Mesenchymal stem cell (in vitro differentiated cells and primary cell): ENCODE measurements at regions not wholly inside any gene's neighbourhood (a gene's known extent, or its start where the extent isn't known, plus 50 kb on each side); places are given as distances from the start of the nearest gene placed in this dataset.

ENCODE experiments used
- DNase-seq: peaks from one replicate; pipeline ENCODE4 v3.0.0-alpha.2; 2013
- H2AFZ ChIP-seq: one replicate; pipeline ENCODE4 v1.6.1; 2013; ENCODE audit warnings: low read depth, mild to moderate bottlenecking, control low read depth, inconsistent platforms, low read length, moderate library complexity
- H2AK5ac ChIP-seq: 2 replicates; pipeline ENCODE4 v1.6.1; 2013; ENCODE audit warnings: low read length, moderate library complexity, mild to moderate bottlenecking, inconsistent platforms; ENCODE audit not compliant: severe bottlenecking
- H2BK120ac ChIP-seq: one replicate; pipeline ENCODE4 v1.6.1; 2013; ENCODE audit warnings: low read depth, mild to moderate bottlenecking, inconsistent platforms, low read length, moderate library complexity
- H2BK12ac ChIP-seq, 2 experiments: one replicate each; pipeline ENCODE4 v1.6.1; 2013; ENCODE audit warnings: inconsistent platforms in 2 of 2, low read length in 2 of 2, mild to moderate bottlenecking in 2 of 2, moderate library complexity in 2 of 2, control low read depth in 1 of 2
- H2BK15ac ChIP-seq: one replicate; pipeline ENCODE4 v1.6.1; 2013; ENCODE audit warnings: mild to moderate bottlenecking, low read depth, inconsistent platforms; ENCODE audit not compliant: poor library complexity, severe bottlenecking
- H2BK5ac ChIP-seq: 2 replicates; pipeline ENCODE4 v1.6.1; 2013; ENCODE audit warnings: low read depth, mild to moderate bottlenecking, low read length, control low read depth, inconsistent platforms; ENCODE audit not compliant: poor library complexity, severe bottlenecking
- H3K14ac ChIP-seq, 2 experiments: one replicate each; pipeline ENCODE4 v1.6.1; 2013; ENCODE audit warnings: inconsistent platforms in 2 of 2, low read length in 2 of 2, control low read depth in 1 of 2, mild to moderate bottlenecking in 1 of 2, moderate library complexity in 1 of 2
- H3K18ac ChIP-seq, 2 experiments: one replicate each; pipeline ENCODE4 v1.6.1; 2013; ENCODE audit warnings: inconsistent platforms in 2 of 2, low read length in 2 of 2, control low read depth in 1 of 2, low read depth in 1 of 2, mild to moderate bottlenecking in 1 of 2
- H3K23ac ChIP-seq, 2 experiments: one replicate each; pipeline ENCODE4 v1.6.1; 2013; ENCODE audit warnings: inconsistent platforms in 2 of 2, low read length in 2 of 2, mild to moderate bottlenecking in 2 of 2, moderate library complexity in 2 of 2, control low read depth in 1 of 2
- H3K27ac ChIP-seq: 2 replicates; pipeline ENCODE4 v1.5.1; 2013; ENCODE audit warnings: mild to moderate bottlenecking, moderate library complexity, low read length, control low read depth, inconsistent platforms; ENCODE audit not compliant: poor library complexity, severe bottlenecking
- H3K27me3 ChIP-seq, 2 experiments: 2 replicates each; pipeline versions ENCODE4 v1.6.1 to v1.7.0; 2013; ENCODE audit warnings: low read length in 2 of 2, mild to moderate bottlenecking in 2 of 2, moderate library complexity in 2 of 2, control low read depth in 1 of 2, inconsistent platforms in 1 of 2; ENCODE audit not compliant: control insufficient read depth in 1 of 2, insufficient read depth in 1 of 2
- H3K36me3 ChIP-seq, 2 experiments: 2 replicates each; pipeline versions ENCODE4 v1.6.1 to v1.7.0; 2013; ENCODE audit warnings: low read length in 2 of 2, control low read depth in 1 of 2, inconsistent platforms in 1 of 2, low read depth in 1 of 2, mild to moderate bottlenecking in 1 of 2; ENCODE audit not compliant: insufficient read depth in 2 of 2, control insufficient read depth in 1 of 2
- H3K4ac ChIP-seq, 2 experiments: one replicate each; pipeline ENCODE4 v1.6.1; 2013; ENCODE audit warnings: inconsistent platforms in 2 of 2, low read length in 2 of 2, mild to moderate bottlenecking in 2 of 2, moderate library complexity in 2 of 2, control low read depth in 1 of 2, low read depth in 1 of 2
- H3K4me1 ChIP-seq: 2 replicates; pipeline ENCODE4 v1.6.1; 2013; ENCODE audit warnings: low read depth, low read length, control low read depth; ENCODE audit not compliant: control insufficient read depth, insufficient read depth
- H3K4me2 ChIP-seq: 2 replicates; pipeline ENCODE4 v1.6.1; 2013; ENCODE audit warnings: low read length, mild to moderate bottlenecking, inconsistent platforms; ENCODE audit not compliant: poor library complexity, severe bottlenecking
- H3K4me3 ChIP-seq, 2 experiments: 2 replicates each; pipeline versions ENCODE4 v1.5.1 to v1.7.0; 2013; ENCODE audit warnings: low read length in 2 of 2, mild to moderate bottlenecking in 2 of 2, control low read depth in 1 of 2, low read depth in 1 of 2; ENCODE audit not compliant: insufficient read depth in 1 of 2
- H3K79me1 ChIP-seq: replicated peaks from 2 replicates; pipeline ENCODE4 v1.6.1; 2013; ENCODE audit warnings: mild to moderate bottlenecking, control low read depth, low read length, inconsistent platforms; ENCODE audit not compliant: poor library complexity, severe bottlenecking
- H3K9ac ChIP-seq: 2 replicates; pipeline ENCODE4 v1.7.0; 2013; ENCODE audit warnings: mild to moderate bottlenecking, low read length, moderate library complexity
- H3K9me3 ChIP-seq: 2 replicates; pipeline ENCODE4 v1.7.0; 2013; ENCODE audit warnings: mild to moderate bottlenecking, low read length; ENCODE audit not compliant: control insufficient read depth
- H4K8ac ChIP-seq: one replicate; pipeline ENCODE4 v1.6.1; 2013; ENCODE audit warnings: inconsistent platforms, mild to moderate bottlenecking, low read length, moderate library complexity
- H4K91ac ChIP-seq: one replicate; pipeline ENCODE4 v1.6.1; 2013; ENCODE audit warnings: mild to moderate bottlenecking, low read length, inconsistent platforms
- WGBS: methylation state at CpG from one replicate; pipeline ENCODE4 v1.1.7; 2013; ENCODE audit warnings: mixed read lengths; 5-methylcytosine and 5-hydroxymethylcytosine counted together

DNA sequence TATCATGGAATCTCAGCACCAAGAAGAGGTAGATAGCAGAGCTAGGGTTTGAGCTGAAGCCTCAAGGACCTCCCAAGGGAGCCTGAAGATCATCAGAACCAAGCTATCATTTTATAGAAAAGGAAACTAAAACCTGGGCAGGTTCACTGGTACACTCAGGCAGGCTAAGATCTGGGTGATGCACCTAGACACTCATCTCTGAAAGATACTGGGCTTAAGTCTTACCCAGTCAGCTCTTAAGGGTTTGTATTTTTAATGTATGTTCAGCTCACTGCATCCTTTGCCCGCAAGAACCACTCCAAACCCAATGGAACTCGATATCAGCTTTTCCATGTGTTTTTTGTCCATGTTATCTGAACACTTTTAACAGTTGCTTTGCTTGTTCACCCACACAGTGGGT, 78.0 kb upstream of the SLC22A16 start:
- Histone ChIP-seq H3K27me3 (no peaks in the 10 kb centered on the region), H2BK12ac (no peak overlapping the region), H3K9ac (no peak overlapping the region), H3K14ac (no peak overlapping the region), H2BK5ac (no peak overlapping the region), H3K4ac (no peak overlapping the region), H3K4me2 (no peak overlapping the region), H3K79me1 (no peaks in the 10 kb centered on the region), H3K9me3 (peaks cover 17% of the 10 kb centered on the region), H3K23ac (no peak overlapping the region), H3K4me1 (no peaks in the 10 kb centered on the region), H2AK5ac (no peak overlapping the region), H2BK120ac (no peak overlapping the region), H3K18ac (no peak overlapping the region), H4K8ac (no peak overlapping the region), H3K36me3 (no peaks in the 10 kb centered on the region), H3K4me3 (no peak overlapping the region), H3K27ac (no peak overlapping the region), H2BK15ac (no peak overlapping the region), H4K91ac (no peak overlapping the region), H2AFZ (no peak overlapping the region)
- 94% methylated on average over 2 of the region's 2 CpGs for WGBS
- no peak for DNase-seq

DNA sequence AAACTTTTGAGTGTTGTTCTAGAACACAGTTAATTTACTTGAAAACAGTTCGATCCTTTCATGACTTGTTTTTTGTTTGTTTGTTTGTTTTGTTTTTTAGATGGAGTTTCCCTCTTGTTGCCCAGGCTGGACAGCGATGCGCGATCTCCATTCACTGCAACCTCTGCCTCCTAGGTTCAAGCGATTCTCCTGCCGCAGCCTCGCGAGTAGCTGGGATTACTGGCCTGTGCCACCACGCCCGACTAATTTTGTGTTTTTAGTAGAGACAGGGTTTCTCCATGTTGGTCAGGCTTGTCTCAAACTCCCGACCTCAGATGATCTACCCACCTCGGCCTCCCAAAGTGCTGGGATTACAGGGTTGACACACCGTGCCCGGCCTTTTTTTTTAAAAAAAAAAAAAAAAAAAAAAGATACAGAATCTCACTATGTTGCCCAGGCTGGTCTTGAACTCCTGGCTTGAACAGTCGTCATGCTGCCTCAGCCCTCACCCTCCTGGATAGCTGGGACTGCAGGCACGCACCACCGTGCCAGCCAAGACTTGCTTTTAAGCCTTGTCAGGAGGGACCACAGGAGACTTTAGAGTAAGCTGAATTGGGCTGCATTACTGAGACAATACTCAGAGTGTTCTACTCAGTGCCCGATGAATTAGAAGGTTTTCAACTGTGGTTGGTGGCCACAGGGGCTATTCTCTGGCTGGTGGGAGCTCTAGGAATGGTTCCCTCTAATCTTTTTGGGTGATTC, 76.7 kb upstream of the SLC22A16 start:
- H3K9me3 ChIP-seq: peaks cover 15% of the 10 kb centered on the region

DNA sequence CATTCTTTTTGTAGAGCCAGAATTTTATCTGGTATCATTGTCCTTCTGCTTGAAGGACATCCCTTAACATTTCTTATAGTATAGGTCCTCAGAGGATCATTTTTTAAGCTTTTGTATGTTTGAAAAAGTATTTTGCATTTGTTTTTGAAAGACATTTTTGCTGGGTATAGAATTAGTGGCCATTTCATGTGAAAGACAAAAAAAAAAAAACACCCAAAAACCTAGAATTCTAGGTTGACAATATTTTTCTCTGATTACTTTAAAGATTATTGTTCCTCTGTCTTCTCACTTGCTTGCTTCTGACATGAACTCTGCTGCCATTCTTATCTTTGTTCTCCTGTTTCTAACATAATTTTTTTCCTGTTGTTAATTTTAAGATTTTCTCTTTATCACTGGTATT, 75.7 kb upstream of the SLC22A16 start:
- H3K23ac ChIP-seq: no peak overlapping the region
- no peak overlapping the region for H2BK15ac ChIP-seq
- H2AFZ ChIP-seq: no peak overlapping the region
- H3K9ac ChIP-seq: no peak overlapping the region
- no peak overlapping the region for H3K18ac ChIP-seq
- H3K4ac ChIP-seq: no peak overlapping the region
- no peak overlapping the region for H2BK12ac ChIP-seq
- peaks cover 2% of the 10 kb centered on the region for H3K4me1 ChIP-seq
- H3K36me3 ChIP-seq: no peaks in the 10 kb centered on the region
- H3K27me3 ChIP-seq: no peaks in the 10 kb centered on the region
- no peaks in the 10 kb centered on the region for H3K79me1 ChIP-seq
- H2BK5ac ChIP-seq: no peak overlapping the region
- no peak for DNase-seq
- no peak overlapping the region for H3K27ac ChIP-seq
- no peak overlapping the region for H4K8ac ChIP-seq
- no peak overlapping the region for H3K4me3 ChIP-seq
- peaks cover 15% of the 10 kb centered on the region for H3K9me3 ChIP-seq
- no peak overlapping the region for H3K4me2 ChIP-seq
- no peak overlapping the region for H4K91ac ChIP-seq
- H2AK5ac ChIP-seq: no peak overlapping the region
- H3K14ac ChIP-seq: no peak overlapping the region
- H2BK120ac ChIP-seq: no peak overlapping the region

More for the DNA sequence above, 76.7 kb upstream of the SLC22A16 start:
- no peak overlapping the region for H2AFZ ChIP-seq
- DNase-seq: no peak
- no peak overlapping the region for H3K18ac ChIP-seq
- no peak overlapping the region for H2BK5ac ChIP-seq
- H3K27me3 ChIP-seq: no peaks in the 10 kb centered on the region
- no peak overlapping the region for H3K14ac ChIP-seq
- H3K4me3 ChIP-seq: no peak overlapping the region
- H2BK120ac ChIP-seq: no peak overlapping the region
- no peak overlapping the region for H4K91ac ChIP-seq
- WGBS: 95% methylated on average over 18 of the region's 18 CpGs
- H3K4me2 ChIP-seq: no peak overlapping the region
- no peak overlapping the region for H4K8ac ChIP-seq
- H3K27ac ChIP-seq: no peak overlapping the region
- no peak overlapping the region for H2BK12ac ChIP-seq
- no peak overlapping the region for H2AK5ac ChIP-seq
- no peaks in the 10 kb centered on the region for H3K36me3 ChIP-seq
- no peak overlapping the region for H3K9ac ChIP-seq
- no peak overlapping the region for H3K23ac ChIP-seq
- H2BK15ac ChIP-seq: no peak overlapping the region
- no peaks in the 10 kb centered on the region for H3K4me1 ChIP-seq
- H3K4ac ChIP-seq: no peak overlapping the region
- no peaks in the 10 kb centered on the region for H3K79me1 ChIP-seq

DNA sequence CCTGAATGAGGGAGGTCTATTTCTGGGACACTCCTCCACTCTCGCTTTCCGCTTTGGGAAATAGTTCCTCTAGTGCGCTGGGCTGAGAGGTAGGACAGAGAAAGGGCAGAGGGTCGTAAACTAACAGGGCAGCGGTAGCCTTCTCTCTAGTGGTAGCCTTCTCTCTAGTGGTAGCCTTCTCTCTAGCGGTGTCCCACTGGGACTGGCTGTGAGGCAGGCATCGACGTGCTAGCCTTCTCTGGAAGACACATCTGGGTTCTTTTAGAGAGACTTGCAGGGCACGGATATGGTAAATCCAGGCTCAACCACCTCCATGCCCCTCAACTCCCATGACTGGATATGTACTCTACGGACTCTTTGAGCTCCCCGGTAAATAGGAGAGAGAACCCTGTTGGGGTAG, 74.7 kb upstream of the SLC22A16 start:
- peaks cover 15% of the 10 kb centered on the region for H3K9me3 ChIP-seq
- no peak overlapping the region for H3K14ac ChIP-seq
- H2BK5ac ChIP-seq: no peak overlapping the region
- H2BK120ac ChIP-seq: no peak overlapping the region
- no peak overlapping the region for H3K18ac ChIP-seq
- H3K4me2 ChIP-seq: no peak overlapping the region
- H3K4me3 ChIP-seq: no peak overlapping the region
- H2AK5ac ChIP-seq: no peak overlapping the region
- no peak overlapping the region for H3K27ac ChIP-seq
- H4K8ac ChIP-seq: no peak overlapping the region
- no peak overlapping the region for H4K91ac ChIP-seq
- H3K4ac ChIP-seq: no peak overlapping the region
- no peak overlapping the region for H2BK12ac ChIP-seq
- H2BK15ac ChIP-seq: no peak overlapping the region
- no peak overlapping the region for H2AFZ ChIP-seq
- no peak overlapping the region for H3K23ac ChIP-seq
- no peaks in the 10 kb centered on the region for H3K79me1 ChIP-seq
- no peaks in the 10 kb centered on the region for H3K27me3 ChIP-seq
- no peaks in the 10 kb centered on the region for H3K36me3 ChIP-seq
- 92% methylated on average over 10 of the region's 11 CpGs for WGBS
- peaks cover 4% of the 10 kb centered on the region for H3K4me1 ChIP-seq
- no peak for DNase-seq
- H3K9ac ChIP-seq: no peak overlapping the region
